Retinal pigment epithelial cell (primary cell): ENCODE measurements at regions not wholly inside any gene's neighbourhood (a gene's known extent, or its start where the extent isn't known, plus 50 kb on each side); places are given as distances from the start of the nearest gene placed in this dataset.

Experiments
- DNase-seq: peaks from one replicate; pipeline ENCODE4 v3.0.0-alpha.2; 2010; ENCODE audit warnings: low read depth
- H3K4me3 ChIP-seq: 2 replicates; pipeline ENCODE4 v1.5.1; 2011; ENCODE audit warnings: mild to moderate bottlenecking, low read length, control low read depth, moderate library complexity
- CTCF ChIP-seq: conservative IDR thresholded peaks from 2 replicates; pipeline ENCODE4 v1.5.1; 2011; ENCODE audit warnings: low read depth, low read length, control low read depth, inconsistent platforms

GRCh38 chr14:66072190-66073084 lies 413.7 kb upstream of the CCDC196 start:
- no peak overlapping the region for H3K4me3 ChIP-seq
- no peak for TF ChIP-seq CTCF
- no peak for DNase-seq

GRCh38 chr14:66074537-66074936 lies 411.6 kb upstream of the CCDC196 start:
- TF ChIP-seq CTCF: no peak
- no peak overlapping the region for H3K4me3 ChIP-seq
- DNase-seq: no peak

- DNase-seq: no peak
- no peak overlapping the region for H3K4me3 ChIP-seq
- no peak for TF ChIP-seq CTCF
Measured at GRCh38 chr14:66076176-66076575, 410.0 kb upstream of the CCDC196 start.

- DNase-seq: no peak
- no peak overlapping the region for H3K4me3 ChIP-seq
- no peak for TF ChIP-seq CTCF
Measured at GRCh38 chr14:66078006-66078405, 408.2 kb upstream of the CCDC196 start.

GRCh38 chr14:66081594-66082376 lies 404.4 kb upstream of the CCDC196 start:
- no peak for TF ChIP-seq CTCF
- no peak overlapping the region for H3K4me3 ChIP-seq
- DNase-seq: no peak

GRCh38 chr14:66085224-66085623 lies 400.9 kb upstream of the CCDC196 start:
- no peak overlapping the region for H3K4me3 ChIP-seq
- DNase-seq: no peak
- no peak for TF ChIP-seq CTCF
